ENCODE measurements at regions not wholly inside any gene's neighbourhood (a gene's known extent, or its start where the extent isn't known, plus 50 kb on each side); places are given as distances from the start of the nearest gene placed in this dataset.

DNA sequence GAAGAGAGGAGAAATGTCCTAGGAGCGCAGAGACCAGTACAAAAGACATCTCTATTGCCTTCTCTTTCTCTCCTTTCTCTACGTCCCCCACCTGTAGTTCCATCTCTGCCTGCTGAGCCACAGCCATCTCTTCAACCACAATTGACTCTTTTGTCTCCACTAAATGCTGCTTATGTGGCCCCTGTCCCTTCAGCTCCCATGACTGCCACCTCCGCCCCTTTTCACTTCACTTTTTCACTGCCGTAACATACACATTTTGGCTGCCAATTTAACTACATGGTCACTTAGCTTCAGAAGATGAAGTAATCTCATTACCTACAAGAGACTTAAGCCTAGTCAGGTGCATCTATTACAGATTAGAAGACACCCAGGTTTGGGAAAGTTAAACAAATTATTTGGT is 81.9 kb downstream of the MZT1 start:
- TF ChIP-seq, protein P1, sequence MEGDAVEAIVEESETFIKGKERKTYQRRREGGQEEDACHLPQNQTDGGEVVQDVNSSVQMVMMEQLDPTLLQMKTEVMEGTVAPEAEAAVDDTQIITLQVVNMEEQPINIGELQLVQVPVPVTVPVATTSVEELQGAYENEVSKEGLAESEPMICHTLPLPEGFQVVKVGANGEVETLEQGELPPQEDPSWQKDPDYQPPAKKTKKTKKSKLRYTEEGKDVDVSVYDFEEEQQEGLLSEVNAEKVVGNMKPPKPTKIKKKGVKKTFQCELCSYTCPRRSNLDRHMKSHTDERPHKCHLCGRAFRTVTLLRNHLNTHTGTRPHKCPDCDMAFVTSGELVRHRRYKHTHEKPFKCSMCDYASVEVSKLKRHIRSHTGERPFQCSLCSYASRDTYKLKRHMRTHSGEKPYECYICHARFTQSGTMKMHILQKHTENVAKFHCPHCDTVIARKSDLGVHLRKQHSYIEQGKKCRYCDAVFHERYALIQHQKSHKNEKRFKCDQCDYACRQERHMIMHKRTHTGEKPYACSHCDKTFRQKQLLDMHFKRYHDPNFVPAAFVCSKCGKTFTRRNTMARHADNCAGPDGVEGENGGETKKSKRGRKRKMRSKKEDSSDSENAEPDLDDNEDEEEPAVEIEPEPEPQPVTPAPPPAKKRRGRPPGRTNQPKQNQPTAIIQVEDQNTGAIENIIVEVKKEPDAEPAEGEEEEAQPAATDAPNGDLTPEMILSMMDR (IDR thresholded peaks at IDR 0.05): no peak
- TF ChIP-seq EP300 (IDR thresholded peaks at IDR 0.05): no peak

Measured in ovary (tissue), 3 donors.